Parathyroid adenoma (tissue), 2 donors: ENCODE measurements at regions not wholly inside any gene's neighbourhood (a gene's known extent, or its start where the extent isn't known, plus 50 kb on each side); places are given as distances from the start of the nearest gene placed in this dataset.

Experiments used
- H2AFZ ChIP-seq: fragments of 300-600 bp; sonication (generic); one replicate; pipeline ENCODE4 v1.7.0; 2017; ENCODE audit warnings: antibody characterized with exemption, mild to moderate bottlenecking
- H3K27ac ChIP-seq: fragments of 300-600 bp; sonication (generic); one replicate; pipeline ENCODE4 v1.7.0; 2017
- H3K27me3 ChIP-seq: fragments of 300-600 bp; sonication (generic); one replicate; pipeline ENCODE4 v1.7.0; 2017; ENCODE audit warnings: low read length; ENCODE audit not compliant: control insufficient read depth, insufficient read depth
- H3K36me3 ChIP-seq: fragments of 300-600 bp; sonication (generic); one replicate; pipeline ENCODE4 v1.7.0; 2017; ENCODE audit warnings: low read length; ENCODE audit not compliant: control insufficient read depth, insufficient read depth
- H3K4me1 ChIP-seq: fragments of 300-600 bp; sonication (generic); one replicate; pipeline ENCODE4 v1.7.0; 2017; ENCODE audit warnings: control low read depth
- H3K4me2 ChIP-seq: fragments of 300-600 bp; sonication (generic); one replicate; pipeline ENCODE4 v1.7.0; 2017; ENCODE audit warnings: low read length
- H3K4me3 ChIP-seq: fragments of 300-600 bp; sonication (generic); one replicate; pipeline ENCODE4 v1.7.0; 2017; ENCODE audit warnings: low read depth, low read length
- H3K79me2 ChIP-seq: fragments of 300-600 bp; sonication (generic); one replicate; pipeline ENCODE4 v1.7.0; 2017; ENCODE audit warnings: control low read depth
- H3K9ac ChIP-seq: fragments of 300-600 bp; sonication (generic); one replicate; pipeline ENCODE4 v1.7.0; 2017; ENCODE audit warnings: mild to moderate bottlenecking
- H3K9me3 ChIP-seq: fragments of 300-600 bp; sonication (generic); one replicate; pipeline ENCODE4 v1.7.0; 2017; ENCODE audit warnings: low read length; ENCODE audit not compliant: control insufficient read depth
- TF ChIP-seq, protein P1 (sequence below): fragments of 300-600 bp; sonication (generic); IDR thresholded peaks from one replicate; pipeline ENCODE4 v1.7.0; 2017; ENCODE audit warnings: antibody characterized with exemption, mild to moderate bottlenecking
- donor health status: primary hyperparathyroidism.

DNA sequence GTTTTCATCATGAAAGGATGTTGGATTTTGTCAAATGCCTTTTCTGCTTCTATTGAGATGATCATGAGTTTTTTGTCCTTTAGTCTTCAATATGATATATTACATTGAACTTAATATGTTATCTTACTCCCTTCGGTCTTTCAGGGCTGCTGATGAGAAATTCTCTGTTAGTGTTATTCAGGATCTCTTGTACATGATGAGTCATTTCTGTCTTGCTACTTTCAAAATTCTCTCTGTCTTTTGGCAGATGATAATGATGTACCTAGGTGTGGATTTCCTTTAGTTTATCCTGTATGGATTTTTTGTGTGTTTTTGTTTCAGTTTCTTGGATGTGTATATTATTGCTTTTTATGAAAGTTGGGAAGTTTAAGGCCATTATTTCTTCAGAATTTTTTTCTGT is 320.9 kb upstream of the NPSR1 start:
- H2AFZ ChIP-seq = no peak overlapping the region
- TF ChIP-seq, protein P1, sequence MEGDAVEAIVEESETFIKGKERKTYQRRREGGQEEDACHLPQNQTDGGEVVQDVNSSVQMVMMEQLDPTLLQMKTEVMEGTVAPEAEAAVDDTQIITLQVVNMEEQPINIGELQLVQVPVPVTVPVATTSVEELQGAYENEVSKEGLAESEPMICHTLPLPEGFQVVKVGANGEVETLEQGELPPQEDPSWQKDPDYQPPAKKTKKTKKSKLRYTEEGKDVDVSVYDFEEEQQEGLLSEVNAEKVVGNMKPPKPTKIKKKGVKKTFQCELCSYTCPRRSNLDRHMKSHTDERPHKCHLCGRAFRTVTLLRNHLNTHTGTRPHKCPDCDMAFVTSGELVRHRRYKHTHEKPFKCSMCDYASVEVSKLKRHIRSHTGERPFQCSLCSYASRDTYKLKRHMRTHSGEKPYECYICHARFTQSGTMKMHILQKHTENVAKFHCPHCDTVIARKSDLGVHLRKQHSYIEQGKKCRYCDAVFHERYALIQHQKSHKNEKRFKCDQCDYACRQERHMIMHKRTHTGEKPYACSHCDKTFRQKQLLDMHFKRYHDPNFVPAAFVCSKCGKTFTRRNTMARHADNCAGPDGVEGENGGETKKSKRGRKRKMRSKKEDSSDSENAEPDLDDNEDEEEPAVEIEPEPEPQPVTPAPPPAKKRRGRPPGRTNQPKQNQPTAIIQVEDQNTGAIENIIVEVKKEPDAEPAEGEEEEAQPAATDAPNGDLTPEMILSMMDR = no peak
- no peak overlapping the region for H3K4me3 ChIP-seq

DNA sequence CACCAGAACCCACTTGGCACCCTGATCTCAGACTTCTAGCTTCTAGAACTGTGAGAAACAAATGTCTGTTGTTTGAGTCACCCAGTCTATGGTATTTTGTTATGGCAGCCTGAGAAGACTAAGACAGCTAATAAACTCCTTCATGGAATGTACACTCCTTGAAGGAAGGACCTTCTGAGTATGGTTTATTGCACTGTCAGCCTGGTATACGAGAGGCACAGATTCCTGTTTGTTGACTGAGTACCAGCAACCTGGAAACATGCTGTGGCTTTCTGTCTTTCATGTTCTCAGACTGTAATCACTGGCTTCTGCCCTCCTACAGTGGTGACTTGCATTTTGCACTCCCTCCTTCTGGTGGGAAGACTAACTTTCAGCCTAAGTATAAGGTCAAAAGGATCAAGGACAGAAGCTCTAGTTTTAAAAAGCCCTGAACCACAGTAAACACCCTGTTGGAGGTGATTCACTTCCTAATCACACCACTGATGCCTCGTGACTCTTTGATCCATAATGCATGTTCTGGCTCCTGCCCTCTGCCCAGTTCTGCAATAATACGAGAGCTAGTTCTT is 319.0 kb upstream of the NPSR1 start:
- Histone ChIP-seq H3K79me2 (no peaks in the 10 kb centered on the region), H2AFZ (no peak overlapping the region), H3K4me1 (no peaks in the 10 kb centered on the region), H3K27ac (no peak overlapping the region), H3K4me2 (no peak overlapping the region), H3K27me3 (no peaks in the 10 kb centered on the region), H3K9me3 (no peaks in the 10 kb centered on the region), H3K9ac (no peak overlapping the region), H3K36me3 (no peaks in the 10 kb centered on the region), H3K4me3 (no peak overlapping the region)
- TF ChIP-seq, protein P1 = no peak

More for the DNA sequence above, 320.9 kb upstream of the NPSR1 start:
- no peak overlapping the region for H3K9ac ChIP-seq
- H3K9me3 ChIP-seq = no peaks in the 10 kb centered on the region
- H3K4me2 ChIP-seq = no peak overlapping the region
- no peaks in the 10 kb centered on the region for H3K79me2 ChIP-seq
- no peaks in the 10 kb centered on the region for H3K36me3 ChIP-seq
- no peaks in the 10 kb centered on the region for H3K27me3 ChIP-seq
- H3K27ac ChIP-seq = no peak overlapping the region
- no peaks in the 10 kb centered on the region for H3K4me1 ChIP-seq

DNA sequence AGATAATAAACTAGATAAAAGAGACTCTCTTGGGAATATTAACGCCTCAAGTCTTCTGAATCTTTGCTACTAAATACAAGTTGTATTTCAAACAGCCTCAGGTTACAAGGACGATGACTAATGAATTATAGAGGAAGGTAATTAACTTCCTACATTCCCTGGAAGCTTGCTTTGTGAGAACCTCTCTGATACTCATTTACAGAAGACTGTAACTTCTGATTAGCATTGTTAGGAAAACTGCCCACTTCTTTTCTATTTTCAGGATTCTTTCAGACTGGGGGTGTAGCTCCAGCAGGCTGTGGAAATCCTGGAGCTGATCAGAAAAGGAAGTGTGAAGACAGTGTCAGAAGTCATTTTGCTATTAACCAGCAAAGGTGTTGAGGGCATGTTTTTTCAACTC is 316.7 kb upstream of the NPSR1 start:
- H3K4me3 ChIP-seq = no peak overlapping the region
- no peaks in the 10 kb centered on the region for H3K4me1 ChIP-seq
- no peak overlapping the region for H2AFZ ChIP-seq
- no peak overlapping the region for H3K4me2 ChIP-seq
- TF ChIP-seq, protein P1 = no peak
- no peaks in the 10 kb centered on the region for H3K79me2 ChIP-seq
- H3K27ac ChIP-seq = no peak overlapping the region
- H3K9ac ChIP-seq = no peak overlapping the region
- H3K9me3 ChIP-seq = no peaks in the 10 kb centered on the region
- H3K36me3 ChIP-seq = no peaks in the 10 kb centered on the region
- H3K27me3 ChIP-seq = no peaks in the 10 kb centered on the region

DNA sequence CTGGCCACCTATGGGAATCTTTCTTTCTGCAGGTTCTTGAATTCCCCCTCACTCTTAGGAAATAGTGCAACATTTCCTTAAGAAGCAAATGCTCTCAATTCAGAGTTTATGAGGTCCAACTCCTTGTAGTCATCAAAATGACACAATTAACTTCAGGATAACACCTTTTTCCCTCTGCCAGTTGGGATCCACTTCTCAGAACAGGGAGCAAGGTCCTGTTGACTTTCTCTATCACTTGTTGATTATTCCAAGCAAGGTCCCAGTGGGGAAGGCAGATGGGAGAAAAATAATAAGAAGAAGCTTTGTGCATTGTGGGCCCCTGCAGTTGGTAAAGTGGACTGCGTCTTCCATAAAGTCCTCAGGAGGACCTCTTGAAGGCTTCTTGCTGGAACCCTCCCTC is 315.6 kb upstream of the NPSR1 start:
- no peaks in the 10 kb centered on the region for H3K79me2 ChIP-seq
- no peak overlapping the region for H3K4me3 ChIP-seq
- no peaks in the 10 kb centered on the region for H3K36me3 ChIP-seq
- H3K9me3 ChIP-seq = no peaks in the 10 kb centered on the region
- H2AFZ ChIP-seq = no peak overlapping the region
- TF ChIP-seq, protein P1 = no peak
- no peak overlapping the region for H3K9ac ChIP-seq
- no peak overlapping the region for H3K27ac ChIP-seq
- no peaks in the 10 kb centered on the region for H3K4me1 ChIP-seq
- H3K4me2 ChIP-seq = no peak overlapping the region
- H3K27me3 ChIP-seq = no peaks in the 10 kb centered on the region

DNA sequence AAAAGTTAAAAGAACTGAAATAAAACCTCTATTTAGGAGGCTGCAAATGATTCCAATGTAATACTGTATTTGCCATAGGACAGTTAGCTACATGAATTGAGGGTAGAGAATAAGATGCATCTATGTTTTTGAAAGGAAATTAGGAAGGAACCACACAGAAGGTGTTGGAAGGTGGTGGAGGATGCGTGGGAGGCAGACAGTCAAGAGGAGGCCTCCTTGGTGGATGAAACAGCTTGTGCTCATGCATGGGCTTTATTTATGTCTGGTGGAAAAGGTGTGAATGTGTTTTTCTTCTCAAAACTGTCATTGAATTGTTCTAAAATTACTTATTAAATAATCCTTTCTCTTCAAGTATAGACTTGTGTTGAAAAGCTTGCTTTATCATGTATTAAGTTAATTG is 314.4 kb upstream of the NPSR1 start:
- Histone ChIP-seq H3K4me3 (no peak overlapping the region), H2AFZ (no peak overlapping the region), H3K4me2 (no peak overlapping the region), H3K4me1 (no peaks in the 10 kb centered on the region), H3K27me3 (no peaks in the 10 kb centered on the region), H3K36me3 (no peaks in the 10 kb centered on the region), H3K9ac (no peak overlapping the region), H3K9me3 (no peaks in the 10 kb centered on the region), H3K27ac (no peak overlapping the region), H3K79me2 (no peaks in the 10 kb centered on the region)
- TF ChIP-seq, protein P1 = no peak
